Psoas muscle (tissue), 7 donors: ENCODE measurements at regions not wholly inside any gene's neighbourhood (a gene's known extent, or its start where the extent isn't known, plus 50 kb on each side); places are given as distances from the start of the nearest gene placed in this dataset.

Source experiments
- ATAC-seq, 4 donors: fragments of 200-7000 bp; cut with Tn5 transposase; one replicate each; pipeline ENCODE4 v1.9.1; 2020; ENCODE audit warnings: moderate library complexity in 3 of 4, mild to moderate bottlenecking in 2 of 4
- DNase-seq, 2 donors: peaks; one replicate each; pipeline ENCODE4 v3.0.0-alpha.2; 2020
- H3K27ac ChIP-seq: fragments of 200-600 bp; one replicate; pipeline ENCODE4 v1.8.0; 2022
- H3K27me3 ChIP-seq, 3 donors: fragments of 200-600 bp in 1 of 3; one replicate each; pipeline versions ENCODE4 v1.6.1 to v1.8.0; 2013 to 2022; ENCODE audit warnings: low read length in 2 of 3, mild to moderate bottlenecking in 2 of 3, moderate library complexity in 1 of 3; ENCODE audit not compliant: insufficient read depth in 3 of 3
- H3K36me3 ChIP-seq, 2 donors: fragments of 200-600 bp in 1 of 2; one replicate each; pipeline versions ENCODE4 v1.6.1 to v1.8.0; 2013 to 2022; ENCODE audit warnings: low read depth in 1 of 2, mild to moderate bottlenecking in 1 of 2, moderate library complexity in 1 of 2; ENCODE audit not compliant: insufficient read depth in 1 of 2
- H3K4me1 ChIP-seq: fragments of 200-600 bp; one replicate; pipeline ENCODE4 v1.8.0; 2022
- H3K4me3 ChIP-seq: fragments of 200-600 bp; one replicate; pipeline ENCODE4 v1.8.0; 2022; ENCODE audit warnings: mild to moderate bottlenecking
- H3K9me3 ChIP-seq: fragments of 200-600 bp; one replicate; pipeline ENCODE4 v1.8.0; 2022
- WGBS, 3 donors: extraction: QIAGEN DNeasy Blood & Tissue Kit; methylation state at CpG; one replicate each; pipeline versions ENCODE4 v1.1.6 to v1.1.7; 2013; 5-methylcytosine and 5-hydroxymethylcytosine counted together
- intact Hi-C, 2 donors: fragments of 100-400 bp; cut with DNase I; formaldehyde crosslinking; loops; one replicate each; pipeline versions ENCODE4 v1.11.0 to v1.14.2; 2022
- TF ChIP-seq, protein P1 (sequence below): fragments of 200-600 bp; IDR thresholded peaks from one replicate; pipeline ENCODE4 v1.8.0; 2022; ENCODE audit warnings: antibody characterized with exemption
- donor health status: healthy with polysubstance abuse.
- donor health status: DM: no; HTN: no; CAD: no; lungs with moderate emphysema.
- donor health status: Bipolar disorder and iron deficiency.
- donor health status: healthy.
- donor health status: DM: yes; HTN: yes; CAD: no.
- donor health status: DM: no; HTN: no; CAD: no.
- donor health status: DM: yes; HTN: yes; CAD: no.

DNA sequence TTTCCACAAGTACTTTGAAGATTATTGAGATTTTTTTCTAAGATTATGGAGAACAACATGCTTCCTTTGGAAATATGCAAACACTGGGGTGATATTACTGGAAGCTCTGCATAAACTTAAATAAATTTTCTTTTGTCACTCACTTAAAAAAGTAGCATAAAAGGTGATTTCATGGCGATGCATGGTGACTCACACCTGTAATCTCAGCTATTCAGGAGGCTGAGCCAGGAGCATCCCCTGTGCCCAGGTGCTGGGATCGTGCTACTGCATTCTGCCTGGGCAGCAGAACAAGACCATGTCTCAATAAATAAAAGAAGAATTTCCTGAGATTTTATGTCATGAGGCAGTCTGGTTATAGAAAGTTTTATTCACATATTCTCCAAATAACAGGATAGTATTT lies 679.1 kb upstream of the CDH2 start:
- no peak overlapping the region for H3K27ac ChIP-seq
- H3K4me1 ChIP-seq: no peaks in the 10 kb centered on the region
- WGBS, 3 donors: 70 to 76% (median 75%) methylated on average over 2 of the region's 2 CpGs
- intact Hi-C loops: no loop called here
- DNase-seq (no peak), ATAC-seq (no peak)
- H3K4me3 ChIP-seq: no peak overlapping the region
- no peaks in the 10 kb centered on the region for H3K36me3 ChIP-seq
- TF ChIP-seq, protein P1, sequence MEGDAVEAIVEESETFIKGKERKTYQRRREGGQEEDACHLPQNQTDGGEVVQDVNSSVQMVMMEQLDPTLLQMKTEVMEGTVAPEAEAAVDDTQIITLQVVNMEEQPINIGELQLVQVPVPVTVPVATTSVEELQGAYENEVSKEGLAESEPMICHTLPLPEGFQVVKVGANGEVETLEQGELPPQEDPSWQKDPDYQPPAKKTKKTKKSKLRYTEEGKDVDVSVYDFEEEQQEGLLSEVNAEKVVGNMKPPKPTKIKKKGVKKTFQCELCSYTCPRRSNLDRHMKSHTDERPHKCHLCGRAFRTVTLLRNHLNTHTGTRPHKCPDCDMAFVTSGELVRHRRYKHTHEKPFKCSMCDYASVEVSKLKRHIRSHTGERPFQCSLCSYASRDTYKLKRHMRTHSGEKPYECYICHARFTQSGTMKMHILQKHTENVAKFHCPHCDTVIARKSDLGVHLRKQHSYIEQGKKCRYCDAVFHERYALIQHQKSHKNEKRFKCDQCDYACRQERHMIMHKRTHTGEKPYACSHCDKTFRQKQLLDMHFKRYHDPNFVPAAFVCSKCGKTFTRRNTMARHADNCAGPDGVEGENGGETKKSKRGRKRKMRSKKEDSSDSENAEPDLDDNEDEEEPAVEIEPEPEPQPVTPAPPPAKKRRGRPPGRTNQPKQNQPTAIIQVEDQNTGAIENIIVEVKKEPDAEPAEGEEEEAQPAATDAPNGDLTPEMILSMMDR: no peak
- no peaks in the 10 kb centered on the region for H3K9me3 ChIP-seq
- no peaks in the 10 kb centered on the region for H3K27me3 ChIP-seq

DNA sequence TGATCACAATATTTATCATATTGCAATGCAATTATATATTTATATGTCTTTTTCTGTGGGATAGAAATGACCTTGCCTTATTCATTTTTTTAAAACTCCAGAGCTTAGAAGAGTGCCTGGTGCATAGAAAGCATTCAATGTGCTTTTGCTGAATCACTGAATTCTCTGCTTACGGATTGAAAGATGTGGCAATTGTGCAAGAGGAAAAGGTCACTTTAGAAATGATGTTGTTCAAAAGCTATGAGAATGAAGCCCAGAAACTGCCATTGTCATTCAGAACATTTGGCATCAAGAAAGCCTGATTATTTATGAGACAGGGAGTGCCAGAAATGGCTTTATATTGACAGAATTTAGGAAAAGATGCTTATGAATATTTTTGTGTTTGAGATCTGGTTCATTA lies 678.6 kb upstream of the CDH2 start:
- ATAC-seq: no peak
- Histone ChIP-seq H3K9me3 (no peaks in the 10 kb centered on the region), H3K27me3 (no peaks in the 10 kb centered on the region), H3K36me3 (no peaks in the 10 kb centered on the region), H3K4me1 (no peaks in the 10 kb centered on the region), H3K4me3 (no peak overlapping the region), H3K27ac (no peak overlapping the region)
- intact Hi-C loops: no loop called here
- DNase-seq: no peak
- TF ChIP-seq, protein P1: no peak
- WGBS, 3 donors: 31 to 62% (median 42%) methylated on average over 1 of the region's 1 CpG

DNA sequence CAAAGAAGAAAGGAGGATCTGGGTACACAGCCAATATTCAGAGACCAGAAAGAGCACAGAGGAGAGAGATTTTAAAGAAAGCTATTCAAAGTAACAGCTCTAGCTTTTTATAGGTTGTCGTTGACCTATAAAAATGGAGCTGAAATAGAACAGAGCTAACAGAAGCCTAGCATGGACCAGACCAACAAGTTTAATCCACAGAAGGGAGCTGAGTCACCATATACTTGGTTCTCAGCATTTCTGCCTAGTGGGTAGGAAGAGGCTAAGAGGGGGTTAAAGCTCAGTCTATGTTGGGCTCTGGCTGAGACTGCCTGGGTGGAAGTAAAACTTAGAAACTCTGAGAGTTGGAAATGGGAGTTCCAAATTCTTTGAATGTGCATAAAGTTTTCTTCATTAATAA lies 678.0 kb upstream of the CDH2 start:
- TF ChIP-seq, protein P1: no peak
- Histone ChIP-seq H3K4me3 (no peak overlapping the region), H3K9me3 (no peaks in the 10 kb centered on the region), H3K36me3 (no peaks in the 10 kb centered on the region), H3K4me1 (no peaks in the 10 kb centered on the region), H3K27ac (no peak overlapping the region), H3K27me3 (no peaks in the 10 kb centered on the region)
- DNase-seq (no peak), ATAC-seq (no peak)
- intact Hi-C loops: no loop called here
- WGBS, 3 donors: 59 to 88% (median 67%) methylated on average over 1 of the region's 1 CpG

DNA sequence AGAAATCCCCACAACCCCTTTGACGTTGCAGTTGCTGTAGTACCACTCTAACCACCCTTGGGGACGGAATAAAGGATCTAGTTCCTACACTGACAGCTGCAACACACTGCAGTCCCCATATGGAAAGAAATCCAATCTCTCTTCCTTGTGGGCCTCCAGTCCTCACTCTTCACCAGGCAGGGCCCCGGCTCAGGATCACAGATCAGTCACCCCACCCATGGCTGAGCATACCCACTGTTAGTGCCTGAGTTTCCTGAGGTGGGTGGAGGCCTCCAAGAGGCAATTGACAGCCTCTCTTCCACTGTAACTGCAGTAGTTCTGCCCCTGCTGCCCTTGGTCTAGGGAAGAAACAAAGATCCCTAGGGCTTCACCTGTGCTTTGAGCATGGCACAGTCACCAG lies 670.0 kb upstream of the CDH2 start:
- H3K9me3 ChIP-seq: no peaks in the 10 kb centered on the region
- no peak overlapping the region for H3K4me3 ChIP-seq
- WGBS, 3 donors: 25 to 29% (median 27%) methylated on average over 3 of the region's 3 CpGs
- DNase-seq: no peak
- no peaks in the 10 kb centered on the region for H3K4me1 ChIP-seq
- ATAC-seq: no peak
- intact Hi-C loops: no loop called here
- TF ChIP-seq, protein P1: no peak
- H3K27ac ChIP-seq: no peak overlapping the region
- H3K36me3 ChIP-seq: no peaks in the 10 kb centered on the region
- H3K27me3 ChIP-seq: no peaks in the 10 kb centered on the region

DNA sequence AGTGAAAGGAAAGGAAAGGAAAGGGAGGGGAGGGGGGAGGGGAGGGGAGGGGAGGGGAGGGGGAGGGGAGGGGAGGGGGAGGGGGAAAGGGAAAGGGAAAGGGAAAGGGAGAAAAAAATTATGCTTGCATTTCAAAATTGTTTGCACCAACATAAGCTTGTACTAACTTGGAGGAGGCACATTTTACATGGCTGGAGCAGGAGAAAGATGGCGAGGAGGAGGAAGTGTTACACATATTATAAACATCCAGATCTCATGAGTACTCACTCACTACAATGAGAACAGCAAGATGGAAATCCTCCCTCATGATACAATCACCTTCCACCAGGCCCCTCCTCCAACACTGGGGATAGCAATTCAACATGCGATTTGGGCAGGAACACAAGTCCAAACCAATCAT lies 660.2 kb upstream of the CDH2 start:
- Histone ChIP-seq H3K4me1 (no peaks in the 10 kb centered on the region), H3K27ac (no peak overlapping the region), H3K4me3 (no peak overlapping the region), H3K36me3 (no peaks in the 10 kb centered on the region), H3K27me3 (no peaks in the 10 kb centered on the region), H3K9me3 (no peaks in the 10 kb centered on the region)
- ATAC-seq (no peak), DNase-seq (no peak)
- TF ChIP-seq, protein P1: no peak
- intact Hi-C loops: no loop called here
- WGBS, 3 donors: 57 to 81% (median 70%) methylated on average over 2 of the region's 2 CpGs
